PC-3 (cell line): ENCODE measurements at regions not wholly inside any gene's neighbourhood (a gene's known extent, or its start where the extent isn't known, plus 50 kb on each side); places are given as distances from the start of the nearest gene placed in this dataset.
A peak's percentile ranks its signal among the peaks of the same experiment; 100 is the strongest.

Experiments used
- ATAC-seq: fragments of 200-7000 bp; cut with Tn5 transposase; 2 replicates; pipeline ENCODE4 v1.9.1; 2020; ENCODE audit warnings: mild to moderate bottlenecking, moderate library complexity
- BruUV-seq: library from RNA; stranded (reverse); fragments of 400-500 nt; replicated peaks from 2 replicates; lab custom pipeline; 2021; lab: Mats Ljungman, UMichigan
- CTCF ChIA-PET: fragments of 300-600 bp; sonication (Branson Sonifier 250); formaldehyde crosslinking; loops from one replicate; lab custom pipeline; 2022; ENCODE audit warnings: antibody characterized with exemption; lab: Charles Lee
- POLR2A ChIA-PET: fragments of 300-600 bp; sonication (Branson Sonifier 250); formaldehyde crosslinking; loops from one replicate; lab custom pipeline; 2022; ENCODE audit warnings: antibody characterized with exemption; ENCODE audit not compliant: unreplicated experiment; lab: Charles Lee
- DNase-seq: peaks from one replicate; pipeline ENCODE4 v3.0.0-alpha.2; 2015
- H2AFZ ChIP-seq: fragments of 300-600 bp; sonication (generic); 2 replicates; pipeline ENCODE4 v1.6.0; 2016; ENCODE audit warnings: antibody characterized with exemption, low read length
- H3F3A ChIP-seq: fragments of 300-600 bp; sonication (generic); one replicate; pipeline ENCODE4 v1.6.0; 2017; ENCODE audit warnings: antibody characterized with exemption, low read length, control low read depth, mild to moderate bottlenecking; ENCODE audit not compliant: unreplicated experiment
- H3K27ac ChIP-seq: fragments of 300-600 bp; sonication (generic); 2 replicates; pipeline ENCODE4 v1.5.1; 2016; ENCODE audit warnings: mild to moderate bottlenecking, low read length
- H3K27me3 ChIP-seq: fragments of 300-600 bp; sonication (generic); 2 replicates; pipeline ENCODE4 v1.6.1; 2016; ENCODE audit warnings: low read length, mixed read lengths
- H3K36me3 ChIP-seq: fragments of 300-600 bp; sonication (generic); 2 replicates; pipeline ENCODE4 v1.6.1; 2016; ENCODE audit warnings: low read depth, mixed run types, low read length, mixed read lengths
- H3K4me1 ChIP-seq: fragments of 300-600 bp; sonication (generic); 2 replicates; pipeline ENCODE4 v1.5.1; 2016; ENCODE audit warnings: low read length; ENCODE audit not compliant: insufficient read depth
- H3K4me2 ChIP-seq: fragments of 300-600 bp; sonication (generic); 2 replicates; pipeline ENCODE4 v1.6.0; 2016; ENCODE audit warnings: low read length
- H3K4me3 ChIP-seq: fragments of 300-600 bp; sonication (generic); 2 replicates; pipeline ENCODE4 v1.5.1; 2016; ENCODE audit warnings: mild to moderate bottlenecking, low read length, mixed read lengths
- H3K79me2 ChIP-seq: fragments of 300-600 bp; sonication (generic); 2 replicates; pipeline ENCODE4 v1.6.1; 2017; ENCODE audit warnings: low read length, mixed read lengths
- H3K9ac ChIP-seq: fragments of 300-600 bp; sonication (generic); 2 replicates; pipeline ENCODE4 v1.6.0; 2016; ENCODE audit warnings: mild to moderate bottlenecking, low read length
- H3K9me2 ChIP-seq: fragments of 300-600 bp; sonication (generic); replicated peaks from 2 replicates; pipeline ENCODE4 v1.6.1; 2016; ENCODE audit warnings: mixed run types, low read length, mixed read lengths
- H3K9me3 ChIP-seq: fragments of 300-600 bp; sonication (generic); 2 replicates; pipeline ENCODE4 v1.6.1; 2016; ENCODE audit warnings: low read length, mixed read lengths
- H4K20me1 ChIP-seq: fragments of 300-600 bp; sonication (generic); 2 replicates; pipeline ENCODE4 v1.6.1; 2016; ENCODE audit warnings: low read length, mixed read lengths
- EZH2 ChIP-seq: fragments of 300-600 bp; sonication (generic); IDR thresholded peaks from one replicate; pipeline ENCODE4 v1.6.1; 2017; ENCODE audit warnings: antibody characterized with exemption, mild to moderate bottlenecking, low read length; ENCODE audit not compliant: unreplicated experiment
- EZH2phosphoT487 ChIP-seq: fragments of 300-600 bp; sonication (generic); IDR thresholded peaks from 2 replicates; pipeline ENCODE4 v1.6.1; 2018; ENCODE audit warnings: mild to moderate bottlenecking, antibody characterized with exemption, low read length, borderline replicate concordance
- intact Hi-C: fragments of 100-400 bp; cut with micrococcal nuclease; formaldehyde crosslinking; loops from 2 replicates; pipeline ENCODE4 v1.9.0; 2023
- TF ChIP-seq, protein P1 (sequence below): fragments of 300-600 bp; sonication (generic); conservative IDR thresholded peaks from 2 replicates; pipeline ENCODE4 v1.5.1; 2017; ENCODE audit warnings: antibody characterized with exemption, low read depth, mild to moderate bottlenecking, low read length

GRCh38 chr5:174323878-174324281, 278.4 kb downstream of the NSG2 start:
- peak; percentile 51 for ATAC-seq
- H4K20me1 ChIP-seq: no peaks in the 10 kb centered on the region
- H3K36me3 ChIP-seq: no peaks in the 10 kb centered on the region
- H3K9me2 ChIP-seq: no peaks in the 10 kb centered on the region
- peak overlapping the region; percentile 55 for H3K4me2 ChIP-seq
- H2AFZ ChIP-seq: no peak overlapping the region
- H3K9ac ChIP-seq: no peak overlapping the region
- ChIA-PET POLR2A (no interaction called here), CTCF (interaction anchor here (0.6 to 0.7 kb wide), 2 partner anchors 278 to 811 kb away, joined by 3 to 5 read pairs; partner anchors contain the start of gene NSG2)
- H3K4me3 ChIP-seq: no peak overlapping the region
- no TSS peak for BruUV-seq
- peaks cover 19% of the 10 kb centered on the region for H3K4me1 ChIP-seq
- TF ChIP-seq EZH2: no peak
- TF ChIP-seq, protein P1, sequence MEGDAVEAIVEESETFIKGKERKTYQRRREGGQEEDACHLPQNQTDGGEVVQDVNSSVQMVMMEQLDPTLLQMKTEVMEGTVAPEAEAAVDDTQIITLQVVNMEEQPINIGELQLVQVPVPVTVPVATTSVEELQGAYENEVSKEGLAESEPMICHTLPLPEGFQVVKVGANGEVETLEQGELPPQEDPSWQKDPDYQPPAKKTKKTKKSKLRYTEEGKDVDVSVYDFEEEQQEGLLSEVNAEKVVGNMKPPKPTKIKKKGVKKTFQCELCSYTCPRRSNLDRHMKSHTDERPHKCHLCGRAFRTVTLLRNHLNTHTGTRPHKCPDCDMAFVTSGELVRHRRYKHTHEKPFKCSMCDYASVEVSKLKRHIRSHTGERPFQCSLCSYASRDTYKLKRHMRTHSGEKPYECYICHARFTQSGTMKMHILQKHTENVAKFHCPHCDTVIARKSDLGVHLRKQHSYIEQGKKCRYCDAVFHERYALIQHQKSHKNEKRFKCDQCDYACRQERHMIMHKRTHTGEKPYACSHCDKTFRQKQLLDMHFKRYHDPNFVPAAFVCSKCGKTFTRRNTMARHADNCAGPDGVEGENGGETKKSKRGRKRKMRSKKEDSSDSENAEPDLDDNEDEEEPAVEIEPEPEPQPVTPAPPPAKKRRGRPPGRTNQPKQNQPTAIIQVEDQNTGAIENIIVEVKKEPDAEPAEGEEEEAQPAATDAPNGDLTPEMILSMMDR: no peak
- no peak for TF ChIP-seq EZH2phosphoT487
- H3F3A ChIP-seq: no peaks in the 10 kb centered on the region
- no peaks in the 10 kb centered on the region for H3K79me2 ChIP-seq
- peaks cover 19% of the 10 kb centered on the region for H3K27me3 ChIP-seq
- peak; percentile 78 for DNase-seq
- H3K27ac ChIP-seq: peak overlapping the region; percentile 26; the same call in 1 of the 2 replicates
- H3K9me3 ChIP-seq: no peaks in the 10 kb centered on the region
- intact Hi-C loops: no loop called here

GRCh38 chr5:174324680-174325079, 279.2 kb downstream of the NSG2 start:
- H3K27ac ChIP-seq: peak overlapping the region; percentile 26
- CTCF ChIA-PET: interaction anchor here (0.7 kb wide), 1 partner anchor 279 kb away, joined by 3 read pairs; the partner anchor contains the start of gene NSG2
- BruUV-seq: no TSS peak
- no peak overlapping the region for H3K4me3 ChIP-seq
- POLR2A ChIA-PET: no interaction called here
- DNase-seq (peak; percentile 80), ATAC-seq (no peak)
- H3F3A ChIP-seq: no peaks in the 10 kb centered on the region
- no peaks in the 10 kb centered on the region for H3K9me2 ChIP-seq
- peaks cover 19% of the 10 kb centered on the region for H3K4me1 ChIP-seq
- peaks cover 23% of the 10 kb centered on the region for H3K27me3 ChIP-seq
- no peaks in the 10 kb centered on the region for H3K9me3 ChIP-seq
- peak overlapping the region; percentile 35; the same call in 1 of the 2 replicates for H2AFZ ChIP-seq
- intact Hi-C loops: no loop called here
- no peaks in the 10 kb centered on the region for H3K79me2 ChIP-seq
- TF ChIP-seq EZH2 (no peak), EZH2phosphoT487 (no peak)
- TF ChIP-seq, protein P1: no peak
- H4K20me1 ChIP-seq: no peaks in the 10 kb centered on the region
- no peak overlapping the region for H3K9ac ChIP-seq
- peak overlapping the region; percentile 55 for H3K4me2 ChIP-seq
- no peaks in the 10 kb centered on the region for H3K36me3 ChIP-seq

DNA sequence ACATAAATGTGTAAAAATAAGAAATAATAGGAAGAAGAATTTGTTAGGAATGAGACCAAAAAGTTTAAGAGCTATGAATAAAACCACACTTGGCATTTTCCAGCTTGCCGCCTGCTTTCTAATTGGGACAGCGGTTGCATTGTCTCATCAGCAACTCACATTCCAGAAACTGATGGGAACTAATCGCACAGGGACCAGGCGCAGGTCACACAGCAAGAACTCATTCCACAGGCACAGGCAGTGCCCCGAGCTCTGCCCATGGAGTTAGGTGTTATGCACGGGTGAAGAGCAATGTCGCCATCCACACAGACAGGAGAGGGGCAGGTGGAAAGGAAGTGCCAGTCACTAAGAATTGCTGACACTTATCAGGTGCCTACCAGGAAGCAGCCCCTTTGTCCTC, 279.9 kb downstream of the NSG2 start:
- intact Hi-C loops: no loop called here
- Histone ChIP-seq H3K79me2 (no peaks in the 10 kb centered on the region), H3K9ac (no peak overlapping the region), H3K27me3 (peaks cover 25% of the 10 kb centered on the region), H3K4me2 (no peak overlapping the region), H3K9me3 (no peaks in the 10 kb centered on the region), H3K27ac (no peak overlapping the region), H3K36me3 (no peaks in the 10 kb centered on the region), H3F3A (no peaks in the 10 kb centered on the region), H3K4me3 (no peak overlapping the region), H4K20me1 (no peaks in the 10 kb centered on the region), H3K4me1 (peaks cover 19% of the 10 kb centered on the region), H3K9me2 (no peaks in the 10 kb centered on the region), H2AFZ (no peak overlapping the region)
- ATAC-seq (no peak), DNase-seq (no peak)
- POLR2A ChIA-PET: no interaction called here
- no TSS peak for BruUV-seq
- TF ChIP-seq, protein P1: no peak
- TF ChIP-seq EZH2phosphoT487 (no peak), EZH2 (no peak)
- CTCF ChIA-PET: no interaction called here
